A549 (cell line): ENCODE measurements at regions not wholly inside any gene's neighbourhood (a gene's known extent, or its start where the extent isn't known, plus 50 kb on each side); places are given as distances from the start of the nearest gene placed in this dataset.
A peak's percentile ranks its signal among the peaks of the same experiment; 100 is the strongest.

Experiments used
- ATAC-seq, 2 experiments: fragments of 200-7000 bp in 1 of 2; fragments of >200 bp in 1 of 2; cut with Nextera tagmentation in 1 of 2; cut with Tn5 transposase in 1 of 2; 3 replicates each; pipeline versions ENCODE4 v1.8.0 to v1.9.1; 2018 to 2020; ENCODE audit warnings: mild to moderate bottlenecking in 1 of 2, moderate library complexity in 1 of 2
- CTCF ChIA-PET: fragments of 300-600 bp; sonication (Branson Sonifier 250); formaldehyde crosslinking; extraction: SDS; loops from one replicate; lab custom pipeline; 2021; ENCODE audit warnings: antibody characterized with exemption, inconsistent platforms; lab: Yijun Ruan, JAX
- POLR2A ChIA-PET: fragments of 350-600 bp; formaldehyde crosslinking; extraction: SDS; loops from one replicate; lab custom pipeline; 2021; ENCODE audit warnings: antibody characterized with exemption, inconsistent platforms; lab: Yijun Ruan, JAX
- DNase-seq, 2 experiments: peaks; one replicate each; pipeline versions ENCODE4 v3.0.0 to v3.0.0-alpha.2; 2011 to 2016; ENCODE audit warnings: low read depth in 1 of 2, low spot score in 1 of 2
- FAIRE-seq: peaks from 2 replicates; lab custom pipeline; 2011; peaks lifted over from hg19 to GRCh38; lab: Jason Lieb, UNC
- H3K27ac ChIP-seq, 2 experiments: fragments of >200 bp; sonication (Bioruptor Twin); formaldehyde crosslinking; 3 replicates each; pipeline ENCODE4 v1.5.1; 2016 to 2017
- H3K4me1 ChIP-seq: fragments of >200 bp; sonication (Bioruptor Twin); formaldehyde crosslinking; 3 replicates; pipeline ENCODE4 v1.6.1; 2016
- H3K4me2 ChIP-seq: fragments of >200 bp; sonication (Bioruptor Twin); formaldehyde crosslinking; 3 replicates; pipeline ENCODE4 v1.6.1; 2016
- H3K4me3 ChIP-seq: fragments of >200 bp; sonication (Bioruptor Twin); formaldehyde crosslinking; 3 replicates; pipeline ENCODE4 v1.5.1; 2016
- H3K9me3 ChIP-seq: fragments of >200 bp; sonication (Bioruptor Twin); formaldehyde crosslinking; 3 replicates; pipeline ENCODE4 v1.6.1; 2016
- CEBPB ChIP-seq, 2 experiments: fragments of >200 bp in 1 of 2; sonication (Bioruptor Twin) in 1 of 2; formaldehyde crosslinking in 1 of 2; IDR thresholded peaks; 2 replicates each; pipeline ENCODE4 v1.6.1; 2012 to 2016
- CHD2 ChIP-seq: fragments of 150-350 bp; IDR thresholded peaks from 2 replicates; pipeline ENCODE4 v1.6.1; 2014; ENCODE audit warnings: low read length; ENCODE audit not compliant: partially characterized antibody
- CHD4 ChIP-seq: fragments of 200-600 bp; sonication (generic); IDR thresholded peaks from 2 replicates; pipeline ENCODE4 v1.6.1; 2016; ENCODE audit warnings: antibody characterized with exemption, mild to moderate bottlenecking, borderline replicate concordance
- CTCF ChIP-seq: fragments of >200 bp; sonication (Bioruptor Twin); formaldehyde crosslinking; IDR thresholded peaks from 3 replicates; pipeline ENCODE4 v1.5.1; 2016
- EHF ChIP-seq: fragments of 250-450 bp; sonication (Bioruptor Pico); IDR thresholded peaks from 2 replicates; pipeline ENCODE4 v1.5.0; 2020; ENCODE audit warnings: mild to moderate bottlenecking
- EP300 ChIP-seq, 2 experiments: fragments of >200 bp; sonication (Bioruptor Twin); formaldehyde crosslinking; IDR thresholded peaks; 2 replicates in 1 of 2; 3 replicates in 1 of 2; pipeline ENCODE4 v1.6.1; 2016 to 2017
- ESRRA ChIP-seq: fragments of 150-350 bp; IDR thresholded peaks from 2 replicates; pipeline ENCODE4 v1.6.1; 2014; ENCODE audit warnings: mild to moderate bottlenecking, low read length, borderline replicate concordance
- FOSB ChIP-seq: fragments of 250-450 bp; sonication (Bioruptor Pico); IDR thresholded peaks from 2 replicates; pipeline ENCODE4 v1.5.0; 2020; ENCODE audit warnings: mild to moderate bottlenecking, moderate library complexity
- HES2 ChIP-seq: fragments of >200 bp; sonication (Bioruptor Twin); formaldehyde crosslinking; IDR thresholded peaks from 2 replicates; pipeline ENCODE4 v1.6.1; 2016
- HOXA7 ChIP-seq: fragments of 250-450 bp; sonication (Bioruptor Pico); IDR thresholded peaks from 2 replicates; pipeline ENCODE4 v1.5.0; 2020; ENCODE audit warnings: mild to moderate bottlenecking, moderate library complexity
- KDM5A ChIP-seq: fragments of 200-600 bp; sonication (generic); IDR thresholded peaks from 2 replicates; pipeline ENCODE4 v1.6.1; 2016; ENCODE audit warnings: antibody characterized with exemption, mild to moderate bottlenecking
- MAFK ChIP-seq: fragments of 450-650 bp; IDR thresholded peaks from 2 replicates; pipeline ENCODE4 v1.6.1; 2014; ENCODE audit not compliant: partially characterized antibody
- MAX ChIP-seq: IDR thresholded peaks from 2 replicates; pipeline ENCODE4 v1.6.1; 2012
- MYC ChIP-seq: IDR thresholded peaks from 2 replicates; pipeline ENCODE4 v1.6.1; 2012; ENCODE audit warnings: mild to moderate bottlenecking, inconsistent platforms, low read length, improper control_type of control experiment, borderline replicate concordance
- NPAS2 ChIP-seq: fragments of 250-450 bp; sonication (Bioruptor Pico); IDR thresholded peaks from 2 replicates; pipeline ENCODE4 v1.8.0; 2022; ENCODE audit warnings: mild to moderate bottlenecking, moderate library complexity, borderline replicate concordance
- PHF8 ChIP-seq: fragments of 200-600 bp; sonication (generic); IDR thresholded peaks from 2 replicates; pipeline ENCODE4 v1.6.1; 2016; ENCODE audit warnings: low read depth, mild to moderate bottlenecking, antibody characterized with exemption, moderate library complexity, borderline replicate concordance
- POLR2A ChIP-seq: IDR thresholded peaks from 2 replicates; pipeline ENCODE4 v1.6.1; 2012; ENCODE audit warnings: mild to moderate bottlenecking, low read length
- RFX5 ChIP-seq: fragments of 450-650 bp; IDR thresholded peaks from 2 replicates; pipeline ENCODE4 v1.7.1; 2014; ENCODE audit warnings: antibody characterized with exemption, mild to moderate bottlenecking, moderate library complexity
- RNF2 ChIP-seq: fragments of 200-600 bp; sonication (generic); IDR thresholded peaks from 2 replicates; pipeline ENCODE4 v1.6.1; 2016; ENCODE audit warnings: low read depth, mild to moderate bottlenecking, antibody characterized with exemption, moderate library complexity, borderline replicate concordance
- SMC3 ChIP-seq: fragments of >200 bp; sonication (Bioruptor Twin); formaldehyde crosslinking; IDR thresholded peaks from 3 replicates; pipeline ENCODE4 v1.6.1; 2018; ENCODE audit warnings: inconsistent platforms
- TP53 ChIP-seq: fragments of 250-450 bp; sonication (Bioruptor Pico); IDR thresholded peaks from 2 replicates; pipeline ENCODE4 v1.5.0; 2021; ENCODE audit warnings: mild to moderate bottlenecking, moderate library complexity
- ZC3H11A ChIP-seq: fragments of 450-650 bp; IDR thresholded peaks from 2 replicates; pipeline ENCODE4 v1.6.1; 2014; ENCODE audit warnings: antibody characterized with exemption, mild to moderate bottlenecking
- WGBS: methylation state at CpG from one replicate; pipeline ENCODE4 v1.1.6; 2017; ENCODE audit errors: missing lambda C conversion rate; 5-methylcytosine and 5-hydroxymethylcytosine counted together
- TF ChIP-seq, protein P1 (sequence below): fragments of 250-450 bp; sonication (Bioruptor Pico); IDR thresholded peaks from 2 replicates; pipeline ENCODE4 v1.5.0; 2020; ENCODE audit warnings: low read depth, mild to moderate bottlenecking, moderate library complexity
- TF ChIP-seq, protein P2 (sequence below): fragments of 250-450 bp; sonication (Bioruptor Pico); IDR thresholded peaks from 2 replicates; pipeline ENCODE4 v1.5.0; 2021; ENCODE audit warnings: mild to moderate bottlenecking, moderate library complexity, borderline replicate concordance

GRCh38 chr6:78222226-78222625 lies 569.4 kb downstream of the MEI4 start:
- DNase-seq (no peak), ATAC-seq (no peak)
- H3K4me2 ChIP-seq: no peak overlapping the region
- no peak for TF ChIP-seq FOSB (CRISPR knock-in tag)
- no peak for TF ChIP-seq KDM5A
- TF ChIP-seq CHD4: no peak
- TF ChIP-seq NPAS2 (CRISPR knock-in tag): no peak
- TF ChIP-seq MYC: no peak
- TF ChIP-seq POLR2A: no peak
- no peak for TF ChIP-seq ESRRA
- no peak for TF ChIP-seq HES2
- TF ChIP-seq CEBPB (IDR thresholded peaks at IDR 0.05): no peak
- no peak for TF ChIP-seq EHF (CRISPR knock-in tag)
- no peak for TF ChIP-seq SMC3
- TF ChIP-seq MAX: no peak
- no peak for TF ChIP-seq PHF8
- TF ChIP-seq, protein P1, sequence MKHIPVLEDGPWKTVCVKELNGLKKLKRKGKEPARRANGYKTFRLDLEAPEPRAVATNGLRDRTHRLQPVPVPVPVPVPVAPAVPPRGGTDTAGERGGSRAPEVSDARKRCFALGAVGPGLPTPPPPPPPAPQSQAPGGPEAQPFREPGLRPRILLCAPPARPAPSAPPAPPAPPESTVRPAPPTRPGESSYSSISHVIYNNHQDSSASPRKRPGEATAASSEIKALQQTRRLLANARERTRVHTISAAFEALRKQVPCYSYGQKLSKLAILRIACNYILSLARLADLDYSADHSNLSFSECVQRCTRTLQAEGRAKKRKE (CRISPR knock-in tag): no peak
- TF ChIP-seq EP300 (IDR thresholded peaks at IDR 0.05): no peak
- no peak for TF ChIP-seq RFX5
- no peak for TF ChIP-seq ZC3H11A
- no peak for TF ChIP-seq TP53 (CRISPR knock-in tag)
- no peak for TF ChIP-seq HOXA7 (CRISPR knock-in tag)
- no peak for TF ChIP-seq CHD2
- TF ChIP-seq, all 56 proteins: peak for 0
- H3K9me3 ChIP-seq: no peaks in the 10 kb centered on the region
- 7% methylated on average over 3 of the region's 3 CpGs for WGBS
- no peaks in the 10 kb centered on the region for H3K4me1 ChIP-seq
- H3K27ac ChIP-seq: no peak overlapping the region
- no peak for FAIRE-seq
- H3K4me3 ChIP-seq: no peak overlapping the region
- ChIA-PET POLR2A (no interaction called here), CTCF (no interaction called here)

DNA sequence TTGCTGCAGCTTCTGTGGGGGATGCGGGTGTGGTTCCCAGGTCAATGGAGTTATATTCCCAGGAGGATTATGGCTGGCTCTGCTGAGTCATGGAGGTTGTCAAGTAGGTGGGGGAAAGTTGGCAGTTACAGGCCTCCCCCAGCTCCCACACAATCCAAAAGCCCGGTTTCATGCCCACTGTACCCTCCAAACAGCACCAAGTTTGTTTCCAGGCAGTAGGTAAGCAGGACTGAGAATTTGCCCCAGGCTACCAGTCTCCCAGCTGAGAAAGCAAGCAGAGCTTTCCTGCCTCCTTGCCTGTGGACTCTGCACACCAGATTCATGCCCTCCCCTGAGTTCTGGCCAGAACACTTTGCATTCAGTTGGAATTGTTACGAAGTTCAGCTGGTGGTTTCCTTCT lies 578.2 kb downstream of the MEI4 start:
- CTCF ChIA-PET: no interaction called here
- no peak for ATAC-seq
- DNase-seq: peak in 1 of 2 experiments; percentile 22
- TF ChIP-seq CTCF (no peak), RNF2 (no peak), MAFK (no peak)
- TF ChIP-seq, protein P2, sequence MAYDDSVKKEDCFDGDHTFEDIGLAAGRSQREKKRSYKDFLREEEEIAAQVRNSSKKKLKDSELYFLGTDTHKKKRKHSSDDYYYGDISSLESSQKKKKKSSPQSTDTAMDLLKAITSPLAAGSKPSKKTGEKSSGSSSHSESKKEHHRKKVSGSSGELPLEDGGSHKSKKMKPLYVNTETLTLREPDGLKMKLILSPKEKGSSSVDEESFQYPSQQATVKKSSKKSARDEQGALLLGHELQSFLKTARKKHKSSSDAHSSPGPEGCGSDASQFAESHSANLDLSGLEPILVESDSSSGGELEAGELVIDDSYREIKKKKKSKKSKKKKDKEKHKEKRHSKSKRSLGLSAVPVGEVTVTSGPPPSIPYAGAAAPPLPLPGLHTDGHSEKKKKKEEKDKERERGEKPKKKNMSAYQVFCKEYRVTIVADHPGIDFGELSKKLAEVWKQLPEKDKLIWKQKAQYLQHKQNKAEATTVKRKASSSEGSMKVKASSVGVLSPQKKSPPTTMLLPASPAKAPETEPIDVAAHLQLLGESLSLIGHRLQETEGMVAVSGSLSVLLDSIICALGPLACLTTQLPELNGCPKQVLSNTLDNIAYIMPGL (CRISPR knock-in tag): no peak
- TF ChIP-seq, all 56 proteins: peak for 0
- Histone ChIP-seq H3K4me3 (no peak overlapping the region), H3K9me3 (no peaks in the 10 kb centered on the region), H3K27ac (no peak overlapping the region), H3K4me1 (0 out of 3 replicates have a peak, but pooled peaks cover 4% of the 10 kb centered on the region), H3K4me2 (no peak overlapping the region)
- FAIRE-seq: no peak
- POLR2A ChIA-PET: no interaction called here
- 53% methylated on average over 2 of the region's 3 CpGs for WGBS
